Endothelial cell of umbilical vein (primary cell): ENCODE measurements at regions not wholly inside any gene's neighbourhood (a gene's known extent, or its start where the extent isn't known, plus 50 kb on each side); places are given as distances from the start of the nearest gene placed in this dataset.

ENCODE experiments used
- BruUV-seq: library from RNA; stranded (reverse); fragments of 400-500 nt; replicated peaks from 2 replicates; lab custom pipeline; 2021; lab: Mats Ljungman, UMichigan
- CTCF ChIA-PET: fragments of 300-600, 350-600 bp; sonication (Branson Sonifier 250); formaldehyde crosslinking; loops from one replicate; lab custom pipeline; 2021; ENCODE audit warnings: antibody characterized with exemption, inconsistent platforms; lab: Charles Lee
- POLR2A ChIA-PET: fragments of 300-600, 350-600 bp; sonication (Branson Sonifier 250); formaldehyde crosslinking; loops from one replicate; lab custom pipeline; 2021; ENCODE audit warnings: antibody characterized with exemption, inconsistent platforms; lab: Charles Lee
- DNase-seq: peaks from one replicate; pipeline ENCODE4 v3.0.0-alpha.2; 2011; ENCODE audit warnings: low read depth, low spot score
- FAIRE-seq: peaks from 2 replicates; lab custom pipeline; 2011; peaks lifted over from hg19 to GRCh38; lab: Jason Lieb, UNC
- H2AFZ ChIP-seq: 2 replicates; pipeline ENCODE4 v1.6.0; 2012; ENCODE audit warnings: low read depth, low read length, control low read depth, inconsistent platforms
- H3K27ac ChIP-seq: 2 replicates; pipeline ENCODE4 v1.5.1; 2011; ENCODE audit warnings: low read depth, mild to moderate bottlenecking, control low read depth, low read length, moderate library complexity; ENCODE audit not compliant: insufficient read depth
- H3K27me3 ChIP-seq, 2 experiments: 2 replicates each; pipeline versions ENCODE4 v1.6.0 to v1.6.1; 2011; ENCODE audit warnings: low read length in 2 of 2, mixed read lengths in 1 of 2; ENCODE audit not compliant: control insufficient read depth in 2 of 2, insufficient read depth in 2 of 2
- H3K36me3 ChIP-seq, 2 experiments: 2 replicates in 1 of 2; 3 replicates in 1 of 2; pipeline ENCODE4 v1.5.1; 2011; ENCODE audit warnings: low read length in 2 of 2, mild to moderate bottlenecking in 1 of 2, moderate library complexity in 1 of 2; ENCODE audit not compliant: control insufficient read depth in 2 of 2, insufficient read depth in 2 of 2; ENCODE audit errors: extremely low read depth in 1 of 2
- H3K4me1 ChIP-seq: 3 replicates; pipeline ENCODE4 v1.5.1; 2011; ENCODE audit warnings: mild to moderate bottlenecking, low read length; ENCODE audit not compliant: control insufficient read depth, insufficient read depth; ENCODE audit errors: extremely low read depth
- H3K4me2 ChIP-seq: 2 replicates; pipeline ENCODE4 v1.6.1; 2011; ENCODE audit warnings: low read length, control low read depth, mixed read lengths; ENCODE audit not compliant: insufficient read depth
- H3K4me3 ChIP-seq, 3 experiments: fragments of 200-600 bp in 1 of 3; sonication (generic), shearing (Covaris generic) in 1 of 3; replicated peaks in 1 of 3; 2 replicates each; pipeline ENCODE4 v1.5.1; 2011 to 2016; ENCODE audit warnings: control low read depth in 3 of 3, low read length in 3 of 3, mild to moderate bottlenecking in 2 of 3, inconsistent platforms in 1 of 3, low read depth in 1 of 3, moderate library complexity in 1 of 3; ENCODE audit not compliant: insufficient read depth in 1 of 3
- H3K79me2 ChIP-seq: 2 replicates; pipeline ENCODE4 v1.6.0; 2012; ENCODE audit warnings: low read length, inconsistent platforms; ENCODE audit not compliant: control insufficient read depth, insufficient read depth
- H3K9ac ChIP-seq: replicated peaks from 2 replicates; pipeline ENCODE3; 2011; ENCODE audit warnings: low read length, control low read depth; ENCODE audit not compliant: insufficient read depth; ENCODE audit errors: extremely low read depth
- H3K9me1 ChIP-seq: replicated peaks from 3 replicates; pipeline ENCODE4 v1.6.0; 2011; ENCODE audit warnings: mild to moderate bottlenecking, low read length; ENCODE audit not compliant: control insufficient read depth, insufficient read depth; ENCODE audit errors: extremely low read depth
- H3K9me3 ChIP-seq: replicated peaks from 2 replicates; pipeline ENCODE4 v1.5.1; 2012; ENCODE audit warnings: low read length, inconsistent platforms; ENCODE audit not compliant: control insufficient read depth, insufficient read depth
- H4K20me1 ChIP-seq: replicated peaks from 2 replicates; pipeline ENCODE3; 2011; ENCODE audit warnings: mild to moderate bottlenecking, low read length; ENCODE audit not compliant: control insufficient read depth, insufficient read depth; ENCODE audit errors: extremely low read depth
- FOS ChIP-seq: IDR thresholded peaks from 2 replicates; pipeline ENCODE4 v1.6.1; 2011; ENCODE audit warnings: mild to moderate bottlenecking, low read length, moderate library complexity, borderline replicate concordance; ENCODE audit not compliant: insufficient read depth
- JUN ChIP-seq: IDR thresholded peaks from 2 replicates; pipeline ENCODE4 v1.6.1; 2011; ENCODE audit warnings: borderline replicate concordance, low read depth; ENCODE audit not compliant: insufficient read length, insufficient read depth
- MYC ChIP-seq: IDR thresholded peaks from one replicate; pipeline ENCODE4 v1.6.1; 2011; ENCODE audit warnings: mild to moderate bottlenecking, low read depth, low read length
- POLR2AphosphoS5 ChIP-seq: IDR thresholded peaks from 2 replicates; pipeline ENCODE4 v1.6.1; 2012; ENCODE audit warnings: low read depth, mild to moderate bottlenecking, control low read depth, low read length, moderate library complexity; ENCODE audit not compliant: insufficient read depth
- dilution Hi-C: fragments of 300-500 bp; cut with MboI; formaldehyde crosslinking; loops from one replicate; pipeline ENCODE4 v1.15.0; 2019; ENCODE audit warnings: low sequenced_read_pairs; ENCODE audit not compliant: extremely low pct_ligation_motif_present
- intact Hi-C: fragments of 100-400 bp; cut with micrococcal nuclease; formaldehyde crosslinking; loops from one replicate; pipeline ENCODE4 v1.10.0; 2022
- TF ChIP-seq, protein P1 (sequence below), 2 donors: IDR thresholded peaks; 1 replicate in 1 of 2; 2 replicates in 1 of 2; pipeline ENCODE4 v1.5.1; 2011; ENCODE audit warnings: low read length in 2 of 2, mild to moderate bottlenecking in 2 of 2, moderate library complexity in 2 of 2, control low read depth in 1 of 2, inconsistent platforms in 1 of 2, low read depth in 1 of 2; ENCODE audit not compliant: insufficient read depth in 1 of 2; ENCODE audit errors: extremely low read depth in 1 of 2

- no peaks in the 10 kb centered on the region for H3K27me3 ChIP-seq
- H2AFZ ChIP-seq = no peak overlapping the region
- H3K36me3 ChIP-seq = no peaks in the 10 kb centered on the region
- dilution Hi-C loops = no loop called here
- no peaks in the 10 kb centered on the region for H3K79me2 ChIP-seq
- H3K4me1 ChIP-seq = no peaks in the 10 kb centered on the region
- no peaks in the 10 kb centered on the region for H3K9me3 ChIP-seq
- no peak overlapping the region for H3K4me2 ChIP-seq
- TF ChIP-seq, protein P1, sequence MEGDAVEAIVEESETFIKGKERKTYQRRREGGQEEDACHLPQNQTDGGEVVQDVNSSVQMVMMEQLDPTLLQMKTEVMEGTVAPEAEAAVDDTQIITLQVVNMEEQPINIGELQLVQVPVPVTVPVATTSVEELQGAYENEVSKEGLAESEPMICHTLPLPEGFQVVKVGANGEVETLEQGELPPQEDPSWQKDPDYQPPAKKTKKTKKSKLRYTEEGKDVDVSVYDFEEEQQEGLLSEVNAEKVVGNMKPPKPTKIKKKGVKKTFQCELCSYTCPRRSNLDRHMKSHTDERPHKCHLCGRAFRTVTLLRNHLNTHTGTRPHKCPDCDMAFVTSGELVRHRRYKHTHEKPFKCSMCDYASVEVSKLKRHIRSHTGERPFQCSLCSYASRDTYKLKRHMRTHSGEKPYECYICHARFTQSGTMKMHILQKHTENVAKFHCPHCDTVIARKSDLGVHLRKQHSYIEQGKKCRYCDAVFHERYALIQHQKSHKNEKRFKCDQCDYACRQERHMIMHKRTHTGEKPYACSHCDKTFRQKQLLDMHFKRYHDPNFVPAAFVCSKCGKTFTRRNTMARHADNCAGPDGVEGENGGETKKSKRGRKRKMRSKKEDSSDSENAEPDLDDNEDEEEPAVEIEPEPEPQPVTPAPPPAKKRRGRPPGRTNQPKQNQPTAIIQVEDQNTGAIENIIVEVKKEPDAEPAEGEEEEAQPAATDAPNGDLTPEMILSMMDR (IDR thresholded peaks at IDR 0.05; ENCODE audit: extremely low read depth in 1 of 2, insufficient read depth in 1 of 2, low read depth in 1 of 2, low read length in 2 of 2) = no peak
- TF ChIP-seq FOS (no peak), MYC (no peak), POLR2AphosphoS5 (no peak), JUN (no peak)
- H3K27ac ChIP-seq = no peak overlapping the region
- no peak overlapping the region for H3K4me3 ChIP-seq
- no peaks in the 10 kb centered on the region for H4K20me1 ChIP-seq
- H3K9ac ChIP-seq = no peak overlapping the region
- FAIRE-seq (no peak), DNase-seq (no peak)
- intact Hi-C loops = no loop called here
- BruUV-seq = no TSS peak
- POLR2A ChIA-PET = no interaction called here
- CTCF ChIA-PET = no interaction called here
- H3K9me1 ChIP-seq = no peaks in the 10 kb centered on the region
Observed at GRCh38 chr2:81589406-81589805, 1284.9 kb upstream of the LRRTM1 start.
